Hepatocyte (in vitro differentiated cells): ENCODE measurements at regions not wholly inside any gene's neighbourhood (a gene's known extent, or its start where the extent isn't known, plus 50 kb on each side); places are given as distances from the start of the nearest gene placed in this dataset.

ENCODE experiments used
- EZH2 ChIP-seq: fragments of 200-600 bp; sonication (generic); IDR thresholded peaks from 2 replicates; pipeline ENCODE4 v1.6.1; 2016; ENCODE audit warnings: antibody characterized with exemption, mild to moderate bottlenecking, borderline replicate concordance
- EZH2phosphoT487 ChIP-seq: fragments of 200-600 bp; sonication (generic); IDR thresholded peaks from one replicate; pipeline ENCODE4 v1.6.1; 2018; ENCODE audit warnings: antibody characterized with exemption, mild to moderate bottlenecking, low read depth, moderate library complexity; ENCODE audit not compliant: unreplicated experiment, severe bottlenecking
- TF ChIP-seq, protein P1 (sequence below): fragments of 200-600 bp; sonication (generic); IDR thresholded peaks from 2 replicates; pipeline ENCODE4 v1.5.1; 2016; ENCODE audit warnings: antibody characterized with exemption, mild to moderate bottlenecking; ENCODE audit not compliant: poor library complexity

DNA sequence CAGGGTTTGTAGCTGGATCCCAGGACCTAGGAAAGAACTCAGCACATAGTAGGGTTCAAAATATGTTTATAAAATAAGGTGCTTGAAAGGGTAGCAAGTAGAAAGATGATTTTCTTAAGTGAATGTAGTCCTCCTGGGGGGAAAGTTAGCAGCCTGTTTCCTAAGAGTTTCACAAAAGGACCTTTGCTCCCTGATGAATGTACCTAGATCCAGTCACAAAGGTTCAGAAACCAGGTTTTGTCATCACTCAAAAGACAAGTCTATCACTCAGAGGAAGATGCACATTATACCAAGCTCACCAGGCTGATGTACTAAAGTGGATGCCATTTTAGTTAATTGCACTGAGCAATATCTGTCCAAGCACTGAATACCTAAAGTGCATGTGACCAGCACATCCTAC is 378.2 kb downstream of the BCL11A start:
- TF ChIP-seq, protein P1, sequence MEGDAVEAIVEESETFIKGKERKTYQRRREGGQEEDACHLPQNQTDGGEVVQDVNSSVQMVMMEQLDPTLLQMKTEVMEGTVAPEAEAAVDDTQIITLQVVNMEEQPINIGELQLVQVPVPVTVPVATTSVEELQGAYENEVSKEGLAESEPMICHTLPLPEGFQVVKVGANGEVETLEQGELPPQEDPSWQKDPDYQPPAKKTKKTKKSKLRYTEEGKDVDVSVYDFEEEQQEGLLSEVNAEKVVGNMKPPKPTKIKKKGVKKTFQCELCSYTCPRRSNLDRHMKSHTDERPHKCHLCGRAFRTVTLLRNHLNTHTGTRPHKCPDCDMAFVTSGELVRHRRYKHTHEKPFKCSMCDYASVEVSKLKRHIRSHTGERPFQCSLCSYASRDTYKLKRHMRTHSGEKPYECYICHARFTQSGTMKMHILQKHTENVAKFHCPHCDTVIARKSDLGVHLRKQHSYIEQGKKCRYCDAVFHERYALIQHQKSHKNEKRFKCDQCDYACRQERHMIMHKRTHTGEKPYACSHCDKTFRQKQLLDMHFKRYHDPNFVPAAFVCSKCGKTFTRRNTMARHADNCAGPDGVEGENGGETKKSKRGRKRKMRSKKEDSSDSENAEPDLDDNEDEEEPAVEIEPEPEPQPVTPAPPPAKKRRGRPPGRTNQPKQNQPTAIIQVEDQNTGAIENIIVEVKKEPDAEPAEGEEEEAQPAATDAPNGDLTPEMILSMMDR = no peak
- no peak for TF ChIP-seq EZH2phosphoT487
- TF ChIP-seq EZH2 = no peak
